HUES64 (cell line): ENCODE measurements at regions not wholly inside any gene's neighbourhood (a gene's known extent, or its start where the extent isn't known, plus 50 kb on each side); places are given as distances from the start of the nearest gene placed in this dataset.

Experiments used
- H3K27ac ChIP-seq: 2 replicates; pipeline ENCODE4 v1.7.0; 2013; ENCODE audit warnings: low read depth, low read length, inconsistent platforms
- H3K27me3 ChIP-seq: 2 replicates; pipeline ENCODE4 v1.6.1; 2013; ENCODE audit warnings: mild to moderate bottlenecking, low read length; ENCODE audit not compliant: insufficient read depth
- H3K36me3 ChIP-seq: 2 replicates; pipeline ENCODE4 v1.6.1; 2013; ENCODE audit warnings: mild to moderate bottlenecking, low read length; ENCODE audit not compliant: insufficient read depth
- H3K4me1 ChIP-seq: 2 replicates; pipeline ENCODE4 v1.6.1; 2013; ENCODE audit warnings: mild to moderate bottlenecking, low read length, moderate library complexity; ENCODE audit not compliant: insufficient read depth
- H3K4me3 ChIP-seq: 2 replicates; pipeline ENCODE4 v1.5.1; 2013; ENCODE audit warnings: mild to moderate bottlenecking, low read length, moderate library complexity
- H3K9ac ChIP-seq: 2 replicates; pipeline ENCODE4 v1.6.1; 2013; ENCODE audit warnings: mild to moderate bottlenecking, low read depth, low read length
- H3K9me3 ChIP-seq: 2 replicates; pipeline ENCODE4 v1.6.1; 2013; ENCODE audit warnings: low read depth, low read length; ENCODE audit not compliant: insufficient read depth
- WGBS: fragments of 150-250, 120-280 bp; methylation state at CpG from one replicate; pipeline ENCODE4 v1.1.7; 2013; ENCODE audit warnings: missing lambda C conversion rate; 5-methylcytosine and 5-hydroxymethylcytosine counted together

DNA sequence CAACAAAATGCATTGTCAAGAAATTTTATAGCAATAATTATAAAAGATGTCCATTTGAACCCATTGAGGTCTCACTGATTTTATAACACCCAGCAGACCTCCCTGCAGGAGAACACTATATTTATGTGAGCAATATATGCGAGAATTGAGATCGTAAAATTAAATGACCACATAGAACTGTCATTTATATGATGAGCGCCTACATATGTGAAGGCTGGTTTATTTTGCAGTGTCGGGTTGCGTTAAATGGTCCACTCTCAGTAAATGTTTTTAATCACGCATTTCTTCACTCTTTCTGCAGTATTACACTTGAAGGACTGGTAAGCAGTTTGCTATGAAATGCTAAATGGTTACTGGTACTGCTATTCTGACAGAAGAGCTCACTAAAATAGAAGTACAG, 408.5 kb upstream of the AGTR1 start:
- Histone ChIP-seq H3K9ac (no peak overlapping the region), H3K4me3 (no peak overlapping the region), H3K27me3 (no peaks in the 10 kb centered on the region), H3K36me3 (no peaks in the 10 kb centered on the region), H3K27ac (no peak overlapping the region), H3K4me1 (no peaks in the 10 kb centered on the region), H3K9me3 (no peaks in the 10 kb centered on the region)
- 95% methylated on average over 6 of the region's 6 CpGs for WGBS

DNA sequence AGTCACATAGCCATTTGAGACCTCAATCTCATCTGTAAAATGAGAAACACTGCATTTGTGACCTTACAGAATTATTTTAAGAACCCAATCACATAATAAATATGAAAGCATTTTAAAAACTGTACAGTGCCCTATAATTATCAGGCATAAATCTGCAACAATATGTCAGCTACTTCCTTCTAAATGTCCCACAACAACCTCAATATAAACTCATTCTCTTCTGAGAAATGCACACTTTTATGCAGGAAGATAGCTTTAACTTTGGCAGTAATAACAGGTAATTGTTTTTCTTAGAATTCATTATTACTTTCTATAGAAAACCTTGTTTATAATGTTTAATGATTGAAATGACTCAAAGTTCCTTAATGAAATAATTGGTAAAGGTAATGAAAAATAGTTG, 400.7 kb upstream of the AGTR1 start:
- Histone ChIP-seq H3K27me3 (no peaks in the 10 kb centered on the region), H3K4me3 (no peak overlapping the region), H3K9me3 (no peaks in the 10 kb centered on the region), H3K27ac (no peak overlapping the region), H3K4me1 (no peaks in the 10 kb centered on the region), H3K36me3 (no peaks in the 10 kb centered on the region), H3K9ac (no peak overlapping the region)

DNA sequence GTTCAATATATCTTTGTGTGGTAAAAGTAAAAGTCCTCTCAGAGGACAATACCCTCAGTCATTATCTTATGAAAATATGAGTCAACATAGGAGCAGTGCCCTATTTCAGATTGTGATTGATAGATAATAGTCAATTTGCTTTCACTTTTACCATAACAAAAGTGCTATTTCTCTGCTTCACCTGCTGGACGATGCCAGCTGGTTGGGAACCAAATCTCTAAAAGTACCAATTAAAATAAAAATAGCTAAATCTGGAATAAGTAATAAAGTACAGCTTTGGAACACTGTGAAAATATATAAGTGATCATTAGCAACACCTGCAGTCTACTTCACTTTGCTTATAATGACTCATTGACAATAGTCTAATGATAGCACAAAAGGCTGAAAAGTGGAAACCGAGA, 390.3 kb upstream of the AGTR1 start:
- H3K4me1 ChIP-seq = peaks cover 6% of the 10 kb centered on the region; the same call in 1 of the 2 replicates
- 89% methylated on average over 1 of the region's 2 CpGs for WGBS
- no peak overlapping the region for H3K4me3 ChIP-seq
- H3K9me3 ChIP-seq = no peaks in the 10 kb centered on the region
- no peak overlapping the region for H3K9ac ChIP-seq
- no peaks in the 10 kb centered on the region for H3K27me3 ChIP-seq
- no peak overlapping the region for H3K27ac ChIP-seq
- H3K36me3 ChIP-seq = no peaks in the 10 kb centered on the region

DNA sequence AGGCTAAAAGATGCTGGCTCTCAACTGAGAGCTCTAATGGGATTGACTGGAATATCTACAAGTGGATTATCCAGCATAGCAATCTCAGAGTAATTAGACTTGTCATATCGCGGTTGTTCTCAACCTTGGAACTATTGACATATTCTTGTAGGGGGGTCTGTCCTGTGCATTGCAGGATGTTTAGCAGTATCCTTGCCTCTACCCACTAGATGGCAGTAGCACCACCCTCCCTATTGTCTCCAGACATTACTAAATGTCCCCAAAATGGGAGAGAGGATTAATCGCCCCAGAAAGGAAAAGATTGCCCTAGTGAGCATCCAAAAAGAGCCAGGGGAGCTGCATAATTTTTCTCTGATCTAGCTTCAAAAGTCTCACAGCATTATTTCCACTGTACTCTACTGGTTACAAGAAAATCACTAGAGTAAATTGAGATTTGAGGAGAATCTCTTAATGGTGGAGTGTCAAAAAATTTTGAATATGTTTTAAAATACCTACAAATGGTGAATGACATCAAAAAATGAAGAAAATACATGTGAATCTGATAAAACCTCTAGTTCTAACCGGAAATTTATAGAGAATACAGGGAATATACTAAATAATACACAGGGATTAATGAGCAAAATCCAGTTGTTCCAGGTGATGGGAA, 388.2 kb upstream of the AGTR1 start:
- Histone ChIP-seq H3K4me3 (no peak overlapping the region), H3K9me3 (no peaks in the 10 kb centered on the region), H3K36me3 (no peaks in the 10 kb centered on the region), H3K4me1 (no peaks in the 10 kb centered on the region), H3K27ac (no peak overlapping the region), H3K27me3 (no peaks in the 10 kb centered on the region), H3K9ac (no peak overlapping the region)
- WGBS = 46% methylated on average over 3 of the region's 4 CpGs

GRCh38 chr3:148315756-148316155, 381.9 kb upstream of the AGTR1 start:
- H3K9ac ChIP-seq = no peak overlapping the region
- H3K4me3 ChIP-seq = no peak overlapping the region
- H3K9me3 ChIP-seq = no peaks in the 10 kb centered on the region
- no peak overlapping the region for H3K27ac ChIP-seq
- WGBS = 100% methylated on average over 3 of the region's 3 CpGs
- no peaks in the 10 kb centered on the region for H3K36me3 ChIP-seq
- H3K27me3 ChIP-seq = no peaks in the 10 kb centered on the region
- no peaks in the 10 kb centered on the region for H3K4me1 ChIP-seq

GRCh38 chr3:148318240-148318639, 379.5 kb upstream of the AGTR1 start:
- no peak overlapping the region for H3K4me3 ChIP-seq
- no peaks in the 10 kb centered on the region for H3K9me3 ChIP-seq
- no peaks in the 10 kb centered on the region for H3K27me3 ChIP-seq
- H3K36me3 ChIP-seq = no peaks in the 10 kb centered on the region
- WGBS = 95% methylated on average over 3 of the region's 3 CpGs
- H3K27ac ChIP-seq = no peak overlapping the region
- H3K9ac ChIP-seq = no peak overlapping the region
- no peaks in the 10 kb centered on the region for H3K4me1 ChIP-seq

DNA sequence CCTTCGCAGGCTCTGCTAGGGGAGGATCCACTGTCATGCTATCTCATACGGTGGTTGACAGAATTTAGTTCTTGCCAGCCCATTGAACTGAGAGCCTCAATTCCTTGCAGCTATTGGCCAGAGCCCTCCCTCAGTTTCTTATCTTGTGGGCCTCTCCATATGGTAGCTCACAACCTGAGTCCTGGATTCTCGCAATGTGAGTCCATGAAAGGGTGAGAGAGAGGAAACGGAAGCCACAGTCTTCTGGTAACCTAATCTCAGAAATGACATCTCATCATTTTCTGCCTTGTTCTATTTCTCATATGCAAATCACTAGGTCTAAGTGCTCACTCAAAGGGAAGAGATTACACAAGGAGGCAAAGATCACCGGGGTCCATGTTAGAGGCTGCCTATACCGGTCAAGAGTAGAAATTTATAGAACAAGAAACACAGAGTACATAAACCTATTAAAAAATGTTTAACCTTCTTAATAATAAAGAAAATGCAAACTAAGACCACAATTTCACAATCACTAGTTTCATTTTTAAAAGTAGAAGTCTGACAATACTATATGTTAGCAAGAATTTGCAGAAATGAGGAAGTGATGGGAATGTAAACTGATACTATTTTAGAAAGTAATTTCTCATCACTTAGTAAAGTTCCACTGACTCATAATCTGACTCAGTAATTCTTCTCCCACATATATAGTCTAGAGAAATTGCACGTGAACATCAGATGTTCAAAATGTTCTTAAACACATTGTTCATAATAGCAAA, 378.4 kb upstream of the AGTR1 start:
- no peaks in the 10 kb centered on the region for H3K9me3 ChIP-seq
- no peak overlapping the region for H3K9ac ChIP-seq
- WGBS = 89% methylated on average over 7 of the region's 7 CpGs
- no peaks in the 10 kb centered on the region for H3K36me3 ChIP-seq
- no peak overlapping the region for H3K27ac ChIP-seq
- H3K4me3 ChIP-seq = no peak overlapping the region
- no peaks in the 10 kb centered on the region for H3K4me1 ChIP-seq
- no peaks in the 10 kb centered on the region for H3K27me3 ChIP-seq

DNA sequence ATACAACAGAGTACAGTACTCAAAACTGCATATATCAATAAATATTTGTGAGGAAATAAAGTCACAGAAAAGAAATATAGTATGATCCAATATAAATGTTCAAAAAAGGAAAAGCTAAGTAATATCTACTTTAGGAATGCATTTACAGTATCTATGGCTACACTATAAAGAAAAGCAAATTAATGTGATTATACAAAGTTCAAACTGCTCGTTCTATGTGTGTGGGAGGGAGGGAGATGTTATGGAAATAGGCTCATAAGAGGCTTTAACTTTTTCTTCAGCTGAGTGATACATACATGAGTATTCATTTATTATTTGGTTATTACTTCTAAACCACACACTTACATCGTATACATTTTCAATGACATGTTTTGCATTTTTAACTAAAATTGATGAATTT, 377.7 kb upstream of the AGTR1 start:
- Histone ChIP-seq H3K4me3 (no peak overlapping the region), H3K4me1 (no peaks in the 10 kb centered on the region), H3K9me3 (no peaks in the 10 kb centered on the region), H3K9ac (no peak overlapping the region), H3K36me3 (no peaks in the 10 kb centered on the region), H3K27ac (no peak overlapping the region), H3K27me3 (no peaks in the 10 kb centered on the region)
- no CpG with 5 or more reads among the region's 2 CpGs for WGBS

- no peaks in the 10 kb centered on the region for H3K36me3 ChIP-seq
- no peaks in the 10 kb centered on the region for H3K9me3 ChIP-seq
- no peak overlapping the region for H3K27ac ChIP-seq
- H3K4me1 ChIP-seq = peaks cover 19% of the 10 kb centered on the region
- no peak overlapping the region for H3K9ac ChIP-seq
- no peaks in the 10 kb centered on the region for H3K27me3 ChIP-seq
- WGBS = 92% methylated on average over 4 of the region's 4 CpGs
- H3K4me3 ChIP-seq = no peak overlapping the region
Observed at GRCh38 chr3:148329481-148330235, 368.0 kb upstream of the AGTR1 start.

- Histone ChIP-seq H3K9ac (no peak overlapping the region), H3K27me3 (no peaks in the 10 kb centered on the region), H3K4me3 (no peak overlapping the region), H3K27ac (no peak overlapping the region), H3K9me3 (no peaks in the 10 kb centered on the region), H3K36me3 (no peaks in the 10 kb centered on the region), H3K4me1 (peaks cover 19% of the 10 kb centered on the region)
- 86% methylated on average over 3 of the region's 4 CpGs for WGBS
Observed at GRCh38 chr3:148330542-148330941, 367.2 kb upstream of the AGTR1 start.

DNA sequence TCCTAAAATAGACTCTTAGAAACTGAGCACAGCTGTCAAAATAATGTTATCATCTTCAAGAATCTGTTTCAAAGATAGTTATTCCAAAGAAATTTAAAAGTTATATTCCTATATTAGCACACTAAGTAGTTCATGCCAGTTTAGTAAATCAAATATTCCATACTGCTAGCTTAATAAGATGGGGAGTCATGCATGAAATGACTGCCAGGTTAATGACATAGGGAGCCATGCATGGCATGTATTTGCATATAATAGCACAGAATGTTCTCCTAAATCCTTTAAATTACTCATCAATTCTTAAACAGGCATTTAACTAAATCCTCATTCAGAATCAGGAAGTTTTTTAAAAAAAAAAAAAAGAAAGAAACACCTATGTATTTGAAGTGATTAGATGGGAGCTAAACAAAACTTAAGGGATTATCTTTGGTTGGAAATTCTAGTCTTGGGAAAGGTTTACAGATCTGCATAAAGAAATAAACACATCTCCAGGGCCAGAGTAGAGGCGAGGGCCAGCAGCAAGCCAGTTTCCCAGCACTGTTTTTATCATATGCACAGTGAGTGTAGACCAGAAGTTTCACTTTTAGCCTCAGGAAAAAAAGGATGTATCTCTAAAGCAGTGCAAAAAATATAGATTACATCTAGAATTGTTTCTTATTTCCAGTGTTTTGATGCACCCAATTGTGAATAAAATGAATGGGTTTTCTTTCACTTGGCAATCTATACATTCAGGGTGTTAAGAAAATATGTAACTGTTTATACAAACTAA, 366.4 kb upstream of the AGTR1 start:
- Histone ChIP-seq H3K4me1 (peaks cover 19% of the 10 kb centered on the region), H3K27ac (no peak overlapping the region)
- 86% methylated on average over 1 of the region's 1 CpG for WGBS

More for the DNA sequence above, 366.4 kb upstream of the AGTR1 start:
- Histone ChIP-seq H3K9me3 (no peaks in the 10 kb centered on the region), H3K4me3 (no peak overlapping the region), H3K9ac (no peak overlapping the region), H3K27me3 (no peaks in the 10 kb centered on the region), H3K36me3 (no peaks in the 10 kb centered on the region)
